Activated effector memory CD4-positive, alpha-beta T cell treated with Interleukin-2 at 50 U/mL for 16 hours (primary cell): ENCODE measurements at regions not wholly inside any gene's neighbourhood (a gene's known extent, or its start where the extent isn't known, plus 50 kb on each side); places are given as distances from the start of the nearest gene placed in this dataset.
"Not testable (repeated sequence)": the region's sequence is repeated elsewhere in the genome, so short reads cannot be mapped to it uniquely, and the experiment has no call there.

Source experiments
- DNase-seq: peaks from one replicate; pipeline ENCODE4 v3.0.0-alpha.2; 2020

- DNase-seq, result no peak
Measured at GRCh38 chr14:101294136-101294535, 267.2 kb upstream of the DIO3 start.

GRCh38 chr14:101299781-101300180 is 261.5 kb upstream of the DIO3 start:
- DNase-seq, result not testable (repeated sequence)

- no peak for DNase-seq
Measured at GRCh38 chr14:101301011-101301410, 260.3 kb upstream of the DIO3 start.

GRCh38 chr14:101307162-101307561 is 254.1 kb upstream of the DIO3 start:
- not testable (repeated sequence) for DNase-seq

- DNase-seq, result not testable (repeated sequence)
Measured at GRCh38 chr14:101311186-101311585, 250.1 kb upstream of the DIO3 start.

GRCh38 chr14:101313268-101313667 is 248.0 kb upstream of the DIO3 start:
- no peak for DNase-seq

- DNase-seq, result no peak
Measured at GRCh38 chr14:101315802-101316296, 245.4 kb upstream of the DIO3 start.

GRCh38 chr14:101318271-101318670 is 243.0 kb upstream of the DIO3 start:
- DNase-seq, result no peak

- DNase-seq, result no peak
Measured at GRCh38 chr14:101320396-101320795, 240.9 kb upstream of the DIO3 start.

- no peak for DNase-seq
Measured at GRCh38 chr14:101322223-101322622, 239.1 kb upstream of the DIO3 start.

- DNase-seq, result no peak
Measured at GRCh38 chr14:101323111-101323510, 238.2 kb upstream of the DIO3 start.

GRCh38 chr14:101323614-101324235 is 237.6 kb upstream of the DIO3 start:
- not testable (repeated sequence) for DNase-seq

- no peak for DNase-seq
Measured at GRCh38 chr14:101325319-101325718, 236.0 kb upstream of the DIO3 start.

- DNase-seq, result no peak
Measured at GRCh38 chr14:101328412-101329028, 232.8 kb upstream of the DIO3 start.

- no peak for DNase-seq
Measured at GRCh38 chr14:101330416-101331140, 230.7 kb upstream of the DIO3 start.

GRCh38 chr14:101331141-101331525 is 230.2 kb upstream of the DIO3 start:
- DNase-seq, result no peak

- no peak for DNase-seq
Measured at GRCh38 chr14:101331661-101332169, 229.6 kb upstream of the DIO3 start.

GRCh38 chr14:101332281-101332680 is 229.0 kb upstream of the DIO3 start:
- DNase-seq, result no peak

GRCh38 chr14:101333335-101334280 is 227.7 kb upstream of the DIO3 start:
- no peak for DNase-seq

GRCh38 chr14:101334656-101335055 is 226.6 kb upstream of the DIO3 start:
- no peak for DNase-seq

- no peak for DNase-seq
Measured at GRCh38 chr14:101335061-101335661, 226.1 kb upstream of the DIO3 start.

GRCh38 chr14:101336183-101336582 is 225.1 kb upstream of the DIO3 start:
- no peak for DNase-seq
